ENCODE measurements at regions not wholly inside any gene's neighbourhood (a gene's known extent, or its start where the extent isn't known, plus 50 kb on each side); places are given as distances from the start of the nearest gene placed in this dataset.

GRCh38 chr1:199918196-199918769 lies 109.2 kb upstream of the NR5A2 start:
- no peak for TF ChIP-seq CTCF (IDR thresholded peaks at IDR 0.05)
- TF ChIP-seq POLR2A (IDR thresholded peaks at IDR 0.05; ENCODE audit: low read depth): no peak
